Right lung (tissue), 2 donors: ENCODE measurements at regions not wholly inside any gene's neighbourhood (a gene's known extent, or its start where the extent isn't known, plus 50 kb on each side); places are given as distances from the start of the nearest gene placed in this dataset.

Experiments
- DNase-seq, 2 donors: peaks; one replicate each; pipeline ENCODE4 v3.0.0-alpha.2; 2013

GRCh38 chr16:86401126-86401525 is 109.2 kb upstream of the FOXF1 start:
- DNase-seq, result no peak

- DNase-seq, result peak in 1 of 2 donors; percentile 33
Measured at GRCh38 chr16:86403085-86403484, 107.2 kb upstream of the FOXF1 start.

GRCh38 chr16:86403541-86404163 is 106.7 kb upstream of the FOXF1 start:
- no peak for DNase-seq

GRCh38 chr16:86404678-86405077 is 105.6 kb upstream of the FOXF1 start:
- no peak for DNase-seq

GRCh38 chr16:86405319-86405718 is 105.0 kb upstream of the FOXF1 start:
- DNase-seq, result no peak

- no peak for DNase-seq
Measured at GRCh38 chr16:86406056-86406455, 104.3 kb upstream of the FOXF1 start.

GRCh38 chr16:86408685-86409084 is 101.6 kb upstream of the FOXF1 start:
- no peak for DNase-seq

GRCh38 chr16:86410081-86410480 is 100.2 kb upstream of the FOXF1 start:
- DNase-seq, result no peak

GRCh38 chr16:86410529-86410928 is 99.8 kb upstream of the FOXF1 start:
- no peak for DNase-seq

- no peak for DNase-seq
Measured at GRCh38 chr16:86411897-86412296, 98.4 kb upstream of the FOXF1 start.

GRCh38 chr16:86414991-86415740 is 95.2 kb upstream of the FOXF1 start:
- no peak for DNase-seq

GRCh38 chr16:86418981-86419380 is 91.3 kb upstream of the FOXF1 start:
- DNase-seq, result no peak

GRCh38 chr16:86419518-86419917 is 90.8 kb upstream of the FOXF1 start:
- DNase-seq, result no peak

GRCh38 chr16:86421995-86422394 is 88.3 kb upstream of the FOXF1 start:
- DNase-seq, result no peak

- DNase-seq, result no peak
Measured at GRCh38 chr16:86424398-86424797, 85.9 kb upstream of the FOXF1 start.

GRCh38 chr16:86424985-86425384 is 85.3 kb upstream of the FOXF1 start:
- DNase-seq, result no peak

- DNase-seq, result no peak
Measured at GRCh38 chr16:86426063-86426642, 84.2 kb upstream of the FOXF1 start.

GRCh38 chr16:86427433-86427851 is 82.9 kb upstream of the FOXF1 start:
- no peak for DNase-seq

- DNase-seq, result no peak
Measured at GRCh38 chr16:86428729-86429517, 81.4 kb upstream of the FOXF1 start.

- no peak for DNase-seq
Measured at GRCh38 chr16:86429663-86430062, 80.7 kb upstream of the FOXF1 start.

GRCh38 chr16:86430814-86431213 is 79.5 kb upstream of the FOXF1 start:
- DNase-seq, result no peak

- DNase-seq, result no peak
Measured at GRCh38 chr16:86431540-86431939, 78.8 kb upstream of the FOXF1 start.
